NCI-H2171 (cell line): ENCODE measurements at regions not wholly inside any gene's neighbourhood (a gene's known extent, or its start where the extent isn't known, plus 50 kb on each side); places are given as distances from the start of the nearest gene placed in this dataset.

Experiments used
- DNase-seq: peaks from one replicate; lab custom pipeline; 2025; lab: John Stamatoyannopoulos, UW

DNA sequence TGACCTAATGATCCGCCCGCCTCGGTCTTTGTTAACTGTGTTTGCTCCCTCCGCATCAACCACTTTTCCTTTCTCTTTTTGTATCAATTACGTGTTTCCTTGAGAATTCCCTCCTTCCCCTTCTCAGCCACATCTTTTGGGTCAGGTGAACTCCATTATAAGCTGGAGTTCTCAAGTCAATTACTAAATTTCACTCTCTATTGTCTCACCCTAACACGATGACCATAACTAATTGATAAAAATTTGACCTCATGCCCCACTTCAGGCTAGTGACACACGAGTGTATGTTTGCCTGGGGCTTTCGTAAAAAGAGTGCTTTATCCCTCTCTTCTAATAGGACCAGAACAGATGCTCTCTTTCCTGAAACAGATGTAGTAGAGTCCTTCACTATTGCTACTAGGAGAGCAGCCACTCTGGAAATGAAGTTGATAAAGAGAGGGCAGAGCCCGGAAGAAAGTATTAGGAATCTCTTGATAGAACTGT, 403.6 kb upstream of the ANXA10 start:
- no peak for DNase-seq

DNA sequence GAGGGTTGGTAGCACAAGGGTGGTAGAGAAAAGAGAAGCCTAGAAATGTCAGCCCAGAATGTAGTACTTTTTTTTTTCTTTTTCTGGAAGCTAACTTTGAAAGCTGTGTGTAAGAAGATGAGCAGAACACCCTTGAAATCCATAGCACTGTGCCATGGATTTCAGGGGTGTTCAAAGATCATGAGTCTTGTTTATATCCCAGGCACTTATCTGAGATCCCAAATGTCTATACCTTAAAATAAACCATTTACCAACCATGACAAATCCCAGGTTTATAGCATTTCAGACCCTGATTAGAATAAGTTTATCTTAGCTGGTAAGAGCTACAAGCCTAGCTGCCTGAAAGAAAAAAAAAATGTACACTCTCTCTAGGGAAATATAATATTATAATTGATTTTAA, 389.9 kb upstream of the ANXA10 start:
- no peak for DNase-seq

DNA sequence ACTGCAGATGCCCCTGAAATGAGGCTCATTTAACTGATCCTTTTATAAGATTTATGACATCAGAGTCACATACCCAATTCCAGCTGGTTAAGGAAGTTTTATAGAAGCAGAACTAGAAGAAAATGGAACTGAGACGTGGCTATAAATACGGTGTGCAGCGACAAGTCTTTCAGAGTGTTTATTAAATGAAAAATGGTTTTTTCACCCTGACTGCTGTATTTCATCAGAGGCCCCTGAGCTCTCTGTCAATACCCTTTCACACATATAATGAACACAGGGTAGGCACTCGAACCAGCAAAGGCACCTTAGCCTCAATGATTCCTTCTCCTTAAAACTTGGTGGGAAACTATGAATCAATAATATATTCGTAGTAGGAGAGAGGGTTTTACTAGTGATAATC, 380.8 kb upstream of the ANXA10 start:
- DNase-seq, result no peak

DNA sequence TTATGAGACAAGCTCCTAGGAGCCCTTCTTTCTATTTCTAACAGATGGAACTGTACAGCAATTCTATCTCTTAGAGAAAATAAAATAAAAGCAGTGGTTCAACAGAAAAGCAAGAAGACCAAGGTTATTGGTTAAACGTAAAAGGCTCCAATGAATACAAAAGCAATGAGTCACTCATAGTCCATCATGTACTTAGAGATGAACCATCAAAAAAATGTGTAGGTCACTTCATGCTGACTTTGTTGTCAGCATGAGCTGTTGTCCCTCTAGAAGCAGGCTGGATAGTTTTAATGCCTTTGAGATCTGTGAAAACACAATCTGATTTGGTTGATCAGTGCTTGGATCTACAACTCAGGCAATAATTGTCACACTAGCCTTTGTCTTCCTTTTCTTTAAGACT, 378.6 kb upstream of the ANXA10 start:
- DNase-seq, result no peak

DNA sequence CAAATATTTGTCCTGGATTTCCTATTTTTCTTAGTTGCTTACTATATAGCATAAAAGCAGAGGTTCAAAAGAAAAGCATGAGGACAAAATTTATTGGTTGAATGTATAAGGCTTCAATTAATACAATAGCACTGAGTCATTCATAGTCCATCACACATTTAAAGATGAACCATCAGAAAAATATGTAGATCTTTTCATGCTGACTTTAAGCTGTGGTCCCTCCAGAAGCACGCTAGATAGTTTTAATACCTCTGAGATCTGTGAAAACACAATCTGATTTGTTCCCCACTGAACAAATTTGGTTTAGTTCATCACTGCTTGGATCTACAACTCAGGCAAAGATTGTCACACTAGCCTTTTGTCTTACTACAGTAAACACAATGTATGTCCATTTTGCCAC, 377.2 kb upstream of the ANXA10 start:
- no peak for DNase-seq

DNA sequence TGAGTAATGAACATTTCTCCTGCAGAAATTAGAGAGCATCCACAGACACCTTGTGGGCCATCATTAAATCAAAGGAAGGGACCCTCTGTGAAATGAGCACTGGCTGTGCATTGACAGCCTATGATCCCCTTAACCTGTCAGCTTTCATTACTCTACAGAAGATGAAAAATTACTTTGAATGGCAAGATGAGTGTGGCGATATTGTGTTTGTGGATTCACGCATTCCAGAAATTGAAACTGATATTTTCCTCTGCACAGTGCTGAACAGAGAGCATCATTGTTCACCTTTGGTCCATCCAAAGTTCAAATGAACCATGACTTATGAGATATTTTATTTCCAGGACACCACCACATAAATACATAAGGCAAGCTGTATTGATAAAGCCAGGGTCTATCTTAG, 374.8 kb upstream of the ANXA10 start:
- DNase-seq, result no peak

DNA sequence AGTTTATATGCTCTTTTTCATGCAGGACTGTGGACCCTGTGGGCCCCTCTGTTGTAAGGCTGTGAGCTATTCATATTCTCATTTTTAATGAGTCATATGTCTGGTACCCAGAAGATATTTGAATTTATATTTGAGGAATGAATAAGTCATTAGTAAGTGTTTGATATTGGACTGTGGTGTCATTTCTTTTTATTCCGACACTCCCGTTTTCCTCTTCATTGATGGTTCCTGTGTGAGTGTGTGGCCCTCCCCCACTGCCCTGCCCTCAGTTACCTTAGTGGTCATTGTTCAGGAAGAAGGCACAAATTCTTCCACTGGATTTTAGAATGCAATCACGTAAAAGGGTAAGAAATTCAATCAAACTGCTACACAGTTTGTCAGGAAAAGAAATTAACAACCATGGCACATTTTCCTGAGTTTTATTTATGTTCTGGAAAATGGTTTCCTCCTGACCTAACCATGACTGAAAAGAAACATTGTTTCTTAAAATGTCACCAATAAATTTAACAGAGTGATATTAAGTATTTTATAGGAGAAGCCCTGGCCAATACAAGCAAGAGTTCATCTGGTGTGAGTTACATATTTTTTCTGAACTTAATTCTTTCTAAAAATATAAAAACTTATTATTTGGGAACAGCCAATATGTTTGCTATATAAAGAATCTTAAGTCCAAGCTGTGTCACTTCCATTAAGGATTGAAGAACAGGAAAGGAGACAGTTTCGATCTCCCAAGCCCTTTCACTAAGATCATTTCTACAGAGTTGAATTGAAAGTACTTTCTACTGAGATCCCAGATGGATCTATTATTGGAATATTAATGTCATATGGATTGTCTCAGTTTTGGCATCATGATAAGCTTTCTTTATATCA, 370.5 kb upstream of the ANXA10 start:
- DNase-seq, result no peak

DNA sequence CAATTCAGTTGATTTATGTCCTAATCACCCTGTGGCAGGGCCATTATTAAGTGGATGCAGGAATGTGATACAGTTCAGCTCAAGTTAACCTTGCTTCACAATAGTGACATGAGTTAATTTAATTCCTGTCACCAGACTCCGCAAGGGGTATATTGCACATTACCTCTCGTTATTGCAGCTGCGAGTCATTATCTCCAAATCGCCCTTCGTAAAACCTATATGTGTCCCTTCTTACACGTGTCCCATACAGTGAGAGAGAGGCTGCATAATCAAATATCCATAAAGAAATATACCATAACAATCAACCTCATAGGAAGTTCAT, 369.9 kb upstream of the ANXA10 start:
- DNase-seq, result no peak

DNA sequence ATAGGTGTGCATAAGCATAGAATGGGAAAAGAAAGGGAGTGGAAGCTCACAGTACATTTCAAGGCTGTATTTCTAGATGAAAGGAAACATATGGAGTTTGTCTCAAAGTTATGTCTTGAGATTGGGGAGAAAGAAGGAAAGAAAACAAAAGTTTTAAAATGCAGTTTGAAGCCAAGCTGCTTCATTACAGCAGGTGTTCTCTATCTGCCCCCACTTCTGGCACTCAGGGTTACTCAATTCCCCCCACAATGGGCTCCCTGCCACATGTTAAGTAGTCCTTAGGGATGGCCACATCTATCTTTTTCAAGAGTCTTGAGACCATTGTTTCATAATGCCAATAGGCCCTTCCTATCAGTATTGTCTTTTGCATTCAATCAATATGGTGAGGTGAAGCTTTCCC, 367.4 kb upstream of the ANXA10 start:
- no peak for DNase-seq

DNA sequence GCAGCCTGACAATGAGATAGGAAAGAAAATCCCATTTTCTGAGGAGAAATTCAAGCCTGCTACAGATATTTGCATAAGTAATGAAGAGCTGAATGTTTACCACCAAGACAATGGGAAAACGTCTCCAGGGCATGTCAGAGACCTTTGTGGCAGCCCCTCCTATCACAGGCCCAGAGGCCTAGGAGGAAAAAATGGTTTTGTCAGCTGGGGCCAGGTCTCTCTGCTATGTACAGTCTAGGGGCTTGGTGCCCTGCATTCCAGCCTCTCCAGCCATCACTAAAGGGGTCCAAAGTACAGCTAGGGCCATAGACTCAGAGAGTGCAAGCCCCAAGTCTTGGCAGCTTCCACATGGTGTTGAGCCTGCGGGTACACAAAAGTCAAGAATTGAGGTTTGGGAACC, 361.6 kb upstream of the ANXA10 start:
- DNase-seq, result no peak

DNA sequence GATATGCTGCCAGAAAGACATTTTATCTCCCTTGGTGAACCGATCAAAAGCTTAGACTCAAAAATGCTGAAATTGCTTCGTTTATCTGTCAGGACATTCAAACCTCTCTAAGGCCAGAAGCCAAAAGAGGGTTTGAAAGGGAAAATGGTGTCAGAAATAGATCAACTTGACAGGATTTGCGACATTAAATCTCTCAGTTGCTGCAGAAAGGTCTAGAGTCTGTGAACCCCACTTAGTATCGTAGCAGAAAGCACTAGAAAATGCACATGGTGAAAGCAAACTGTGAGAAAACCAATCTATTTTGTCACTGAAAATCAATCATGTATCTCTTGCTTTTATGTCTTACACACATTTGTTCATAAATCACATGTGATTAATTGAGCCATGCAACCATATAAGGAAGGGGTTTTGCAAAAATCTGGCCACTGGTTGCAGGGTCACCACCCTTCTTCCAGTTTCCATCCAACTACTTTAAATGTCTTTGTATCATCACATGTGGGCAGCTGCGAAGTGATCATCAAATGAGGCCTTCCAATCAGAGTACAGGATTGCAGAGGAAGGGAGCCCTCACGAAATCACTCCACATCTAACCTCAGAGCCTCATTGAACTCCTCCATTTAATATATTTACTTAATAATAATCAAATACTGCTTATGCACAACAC, 347.2 kb upstream of the ANXA10 start:
- no peak for DNase-seq

DNA sequence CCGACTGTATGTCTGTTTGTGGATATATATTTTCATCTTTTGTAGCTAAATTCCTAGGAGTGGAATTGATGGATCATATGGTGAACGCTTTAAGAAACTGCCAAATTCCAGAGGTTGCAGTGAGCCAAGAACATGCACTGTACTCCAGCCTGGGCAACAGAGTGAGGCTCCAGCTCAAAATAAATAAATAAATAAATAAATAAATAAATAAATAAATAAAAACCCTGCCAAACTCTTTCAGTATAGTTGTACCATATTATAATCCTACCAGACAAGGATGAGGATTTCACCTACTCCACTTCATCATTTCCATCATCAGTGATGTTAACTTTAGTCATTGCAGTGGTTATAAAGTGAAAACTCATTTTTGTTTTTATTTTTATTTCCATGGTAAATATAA, 325.1 kb upstream of the ANXA10 start:
- no peak for DNase-seq

DNA sequence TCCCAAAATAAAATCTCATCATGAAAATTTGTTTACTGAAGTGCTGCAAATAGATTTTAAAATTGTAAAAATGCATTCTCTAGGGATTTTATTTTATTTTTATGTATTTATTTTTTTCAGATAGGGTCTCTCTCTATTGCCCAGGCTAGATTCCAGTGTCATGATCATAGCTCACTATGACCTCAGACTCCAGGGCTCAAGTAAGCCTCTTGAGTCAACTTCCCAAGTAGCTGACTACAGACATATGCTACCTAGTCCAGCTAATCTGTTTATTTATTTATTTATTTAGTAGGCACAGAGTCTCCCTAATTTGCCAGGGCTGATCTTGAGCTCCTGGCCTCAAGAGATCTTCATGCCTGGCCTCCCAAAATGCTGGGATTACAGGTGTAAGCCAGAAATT, 317.7 kb upstream of the ANXA10 start:
- DNase-seq, result no peak

DNA sequence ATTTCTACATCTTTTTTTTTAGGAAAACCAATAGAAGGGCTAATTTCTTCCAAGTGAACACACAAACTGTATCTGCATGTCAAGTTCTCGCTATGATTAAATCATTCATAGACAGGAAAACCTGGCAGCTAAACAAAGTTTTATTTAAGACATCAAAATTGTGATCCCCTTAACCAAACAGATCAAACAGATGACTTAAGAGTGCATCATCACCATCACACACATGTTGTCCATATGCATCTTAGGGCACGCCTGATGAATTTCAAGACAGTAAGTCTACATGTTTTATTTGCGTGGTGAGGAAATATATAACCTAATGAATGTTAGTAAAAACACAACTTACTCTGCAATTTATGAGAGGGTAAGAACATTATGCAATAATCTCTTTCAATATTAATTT, 317.0 kb upstream of the ANXA10 start:
- DNase-seq, result no peak

DNA sequence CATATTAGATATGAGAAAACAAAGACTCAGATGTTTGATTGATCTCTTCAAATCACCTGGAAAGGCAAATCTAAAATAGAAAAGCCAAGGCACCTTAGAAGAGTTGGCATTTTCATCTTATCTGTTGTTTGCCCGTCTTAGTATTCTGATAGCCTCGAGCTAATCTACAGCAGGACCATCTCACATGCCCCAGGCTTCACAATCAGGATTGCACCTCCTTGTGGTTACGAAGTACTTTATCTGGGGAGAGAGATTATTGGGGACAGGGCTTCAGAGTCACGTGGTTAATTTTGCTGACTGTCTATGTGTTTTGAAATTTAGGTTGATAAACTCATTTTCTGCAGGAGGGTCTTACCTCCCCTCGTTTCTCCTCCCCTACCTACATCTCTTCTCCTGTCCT, 313.1 kb upstream of the ANXA10 start:
- no peak for DNase-seq

DNA sequence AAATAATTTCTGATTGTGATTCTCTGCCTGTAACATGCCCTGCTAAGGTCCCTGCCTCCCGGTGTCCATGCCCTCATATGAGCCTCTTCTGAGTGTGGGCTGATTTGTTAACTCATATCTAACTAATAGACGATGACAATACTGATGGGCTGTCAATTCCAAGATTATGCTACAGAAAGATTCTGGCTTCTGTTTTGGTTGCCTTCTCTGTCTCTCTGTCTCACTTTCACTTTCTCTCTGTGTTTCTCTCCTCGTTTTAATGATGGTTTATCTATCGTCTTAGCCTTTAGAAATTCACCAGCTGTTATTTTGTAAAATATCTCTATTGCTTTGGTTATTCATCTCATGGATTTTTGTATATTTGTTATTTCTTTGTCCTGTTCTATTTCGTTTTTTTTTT, 312.5 kb upstream of the ANXA10 start:
- DNase-seq, result no peak

DNA sequence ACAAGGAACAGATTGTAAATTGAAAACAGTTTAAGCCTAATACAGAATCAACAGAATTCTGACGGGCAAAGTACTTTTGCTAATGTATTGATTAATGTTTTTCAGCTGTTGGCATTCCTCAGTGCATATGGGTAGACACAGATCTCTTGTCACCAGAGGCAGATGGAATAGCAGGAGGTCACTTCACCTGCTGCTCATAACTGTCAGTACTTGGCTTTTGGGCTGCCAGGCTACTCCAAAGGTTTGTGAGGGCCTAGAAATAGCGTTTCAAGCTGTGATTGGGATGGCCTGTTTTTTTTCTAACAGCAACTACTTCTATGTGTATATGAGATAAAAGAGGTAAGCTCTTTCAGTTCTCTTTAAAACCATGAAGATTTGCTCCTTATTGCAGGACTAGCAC, 307.5 kb upstream of the ANXA10 start:
- no peak for DNase-seq

DNA sequence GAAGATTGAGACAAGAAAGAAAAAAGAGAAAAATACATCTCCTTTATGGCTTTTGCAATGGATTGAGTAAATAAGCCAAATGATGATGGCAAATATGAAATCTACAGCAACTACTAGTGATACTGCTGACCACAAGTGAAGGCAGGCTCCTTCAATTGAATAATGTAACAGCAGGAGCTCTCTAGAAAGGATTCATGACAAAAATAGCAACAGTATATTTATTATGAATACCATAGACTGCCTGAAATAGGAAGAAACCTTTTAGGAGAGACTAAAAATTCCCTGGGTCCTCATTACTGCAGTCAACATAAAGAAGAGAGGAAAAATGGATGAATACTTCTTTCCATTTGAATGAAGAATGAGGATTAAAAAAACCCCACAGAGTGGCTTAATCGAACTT, 306.8 kb upstream of the ANXA10 start:
- no peak for DNase-seq

DNA sequence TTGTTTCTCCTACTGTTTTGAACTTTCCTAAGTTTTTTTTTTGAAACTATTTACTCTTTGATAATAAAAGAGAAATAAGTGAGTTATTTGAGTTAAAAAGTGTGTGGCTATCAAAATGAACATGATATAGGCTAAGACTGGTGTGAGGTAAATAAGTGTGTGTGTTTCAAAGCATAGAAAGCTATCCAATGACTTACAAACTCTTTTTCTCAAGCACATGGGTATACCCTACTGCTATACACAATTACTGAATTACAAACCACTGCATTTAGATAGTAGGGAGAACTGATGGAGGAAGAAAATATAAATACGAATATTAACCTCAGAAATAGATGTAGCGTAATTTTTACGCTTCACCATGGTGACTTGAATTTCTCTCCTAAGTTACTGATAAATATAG, 305.8 kb upstream of the ANXA10 start:
- DNase-seq, result no peak

DNA sequence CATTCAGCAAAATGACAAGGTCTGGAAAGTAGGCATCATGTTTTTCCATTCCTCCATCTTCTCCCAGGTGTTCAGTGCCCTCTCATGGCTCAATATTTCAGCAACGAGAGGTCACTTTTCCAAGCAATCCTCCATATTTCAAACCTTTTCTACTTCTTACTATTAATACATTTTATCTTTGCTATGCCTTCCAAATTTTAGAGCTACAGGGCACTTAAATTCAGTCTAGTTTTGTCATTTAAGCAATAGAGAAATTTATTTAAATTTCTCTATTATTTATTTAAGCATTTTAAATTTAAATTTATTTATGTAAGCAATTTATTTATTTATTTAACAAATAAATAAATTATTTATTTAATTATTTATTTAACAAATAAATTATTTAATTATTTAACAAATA, 305.1 kb upstream of the ANXA10 start:
- DNase-seq, result no peak

DNA sequence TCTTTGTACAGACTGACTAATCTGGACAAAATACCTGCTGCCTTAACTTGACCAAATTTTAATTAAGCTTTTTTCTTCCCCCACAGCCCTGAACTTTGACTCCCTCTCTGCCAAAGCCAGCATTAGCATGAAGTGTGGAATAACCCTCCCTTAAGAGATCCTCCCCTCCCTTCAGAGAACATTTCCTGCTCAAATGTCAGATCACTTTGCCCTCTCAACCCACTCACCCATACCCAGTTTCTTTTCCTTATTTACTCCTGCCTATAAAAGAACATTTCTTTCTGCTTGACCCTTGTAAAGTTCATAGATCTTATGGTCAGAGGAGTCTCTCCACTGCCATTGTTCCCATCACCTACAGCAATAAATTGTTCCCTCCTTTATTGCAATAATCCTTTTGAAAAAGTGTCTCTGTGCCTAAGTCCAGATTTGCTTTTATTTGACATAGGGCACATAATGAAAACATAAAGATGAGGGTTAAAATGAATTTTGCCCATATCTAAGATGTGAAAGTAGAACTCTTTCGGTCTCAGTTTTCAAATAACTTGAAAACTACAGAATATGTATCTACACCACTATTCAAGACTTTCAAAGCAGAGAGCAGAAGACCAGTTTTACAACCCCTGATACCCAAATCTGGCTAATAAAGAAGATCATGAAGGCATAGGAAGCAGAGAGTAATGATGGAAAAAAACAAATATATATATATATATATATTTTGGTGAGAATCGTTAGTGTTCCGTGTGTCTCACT, 289.7 kb upstream of the ANXA10 start:
- no peak for DNase-seq

DNA sequence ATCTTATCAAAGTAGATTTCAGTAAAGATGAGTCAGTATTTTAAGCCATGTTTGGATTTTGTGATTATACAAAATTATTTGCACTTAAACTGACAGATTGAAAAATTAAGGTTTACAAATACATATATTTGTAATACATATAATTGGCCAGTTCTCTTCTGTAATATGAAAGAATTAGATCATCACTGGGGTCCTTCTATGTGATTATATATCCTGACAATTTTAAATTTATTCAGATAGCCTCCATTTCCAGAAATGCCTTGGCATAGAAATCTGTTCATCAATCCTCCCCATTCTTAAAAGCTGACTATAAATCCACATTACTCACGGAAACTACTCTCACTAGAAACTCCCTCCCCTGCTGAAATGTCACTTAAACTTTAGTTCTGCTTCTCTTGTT, 280.4 kb upstream of the ANXA10 start:
- no peak for DNase-seq

DNA sequence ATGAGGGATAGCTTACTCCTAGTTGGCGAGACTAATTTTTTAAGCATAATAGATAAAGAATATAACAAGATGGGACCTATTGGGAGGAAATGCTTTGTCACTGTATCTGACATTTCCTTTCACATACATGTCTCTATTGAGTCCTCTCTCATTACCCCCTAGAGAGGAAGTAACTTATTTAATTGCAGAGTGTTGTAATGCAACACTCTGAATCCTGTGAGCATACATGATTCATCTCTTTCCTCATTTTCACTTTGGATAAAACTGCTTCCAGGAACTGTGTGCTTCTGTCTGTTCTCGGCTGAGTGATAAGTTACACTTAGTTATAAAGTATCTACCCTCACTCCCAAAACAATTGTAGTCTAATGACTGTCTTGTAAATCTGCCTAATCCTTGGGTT, 266.1 kb upstream of the ANXA10 start:
- DNase-seq, result no peak
